ENCODE measurements at regions not wholly inside any gene's neighbourhood (a gene's known extent, or its start where the extent isn't known, plus 50 kb on each side); places are given as distances from the start of the nearest gene placed in this dataset.
"Not testable (repeated sequence)": the region's sequence is repeated elsewhere in the genome, so short reads cannot be mapped to it uniquely, and the experiment has no call there.

- DNase-seq (ENCODE audit: low spot score): no peak
These were observed 196.5 kb downstream of the ZNF608 start for GRCh38 chr5:124549891-124550436.

- DNase-seq (ENCODE audit: low spot score): no peak
These were observed 199.8 kb downstream of the ZNF608 start for GRCh38 chr5:124546643-124547042.

- no peak for DNase-seq (ENCODE audit: low spot score)
These were observed 201.9 kb downstream of the ZNF608 start for GRCh38 chr5:124544366-124545055.

GRCh38 chr5:124538931-124539330, 207.5 kb downstream of the ZNF608 start:
- no peak for DNase-seq (ENCODE audit: low spot score)

- DNase-seq (ENCODE audit: low spot score): peak; percentile 66
These were observed 208.2 kb downstream of the ZNF608 start for GRCh38 chr5:124538191-124538590.

- DNase-seq (ENCODE audit: low spot score): no peak
These were observed 208.9 kb downstream of the ZNF608 start for GRCh38 chr5:124537522-124537921.

- peak; percentile 58 for DNase-seq (ENCODE audit: low spot score)
These were observed 209.3 kb downstream of the ZNF608 start for GRCh38 chr5:124537107-124537506.

GRCh38 chr5:124536333-124536732, 210.1 kb downstream of the ZNF608 start:
- DNase-seq (ENCODE audit: low spot score): peak; percentile 77

GRCh38 chr5:124530916-124531315, 215.5 kb downstream of the ZNF608 start:
- no peak for DNase-seq (ENCODE audit: low spot score)

GRCh38 chr5:124528838-124529237, 217.6 kb downstream of the ZNF608 start:
- DNase-seq (ENCODE audit: low spot score): no peak

- DNase-seq (ENCODE audit: low spot score): no peak
These were observed 219.0 kb downstream of the ZNF608 start for GRCh38 chr5:124527220-124527991.

GRCh38 chr5:124526079-124526478, 220.4 kb downstream of the ZNF608 start:
- DNase-seq (ENCODE audit: low spot score): not testable (repeated sequence)

- DNase-seq (ENCODE audit: low spot score): no peak
These were observed 221.7 kb downstream of the ZNF608 start for GRCh38 chr5:124524552-124525232.

- no peak for DNase-seq (ENCODE audit: low spot score)
These were observed 222.5 kb downstream of the ZNF608 start for GRCh38 chr5:124523897-124524296.

- no peak for DNase-seq (ENCODE audit: low spot score)
These were observed 223.4 kb downstream of the ZNF608 start for GRCh38 chr5:124522992-124523391.

GRCh38 chr5:124521461-124522230, 224.8 kb downstream of the ZNF608 start:
- DNase-seq (ENCODE audit: low spot score): no peak

GRCh38 chr5:124519396-124519795, 227.0 kb downstream of the ZNF608 start:
- DNase-seq (ENCODE audit: low spot score): peak; percentile 61

- no peak for DNase-seq (ENCODE audit: low spot score)
These were observed 229.9 kb downstream of the ZNF608 start for GRCh38 chr5:124516567-124516966.

- no peak for DNase-seq (ENCODE audit: low spot score)
These were observed 230.8 kb downstream of the ZNF608 start for GRCh38 chr5:124515497-124516245.

- DNase-seq (ENCODE audit: low spot score): no peak
These were observed 231.5 kb downstream of the ZNF608 start for GRCh38 chr5:124514956-124515355.
